ENCODE measurements at regions not wholly inside any gene's neighbourhood (a gene's known extent, or its start where the extent isn't known, plus 50 kb on each side); places are given as distances from the start of the nearest gene placed in this dataset.

GRCh38 chr9:18235181-18235908 is 238.6 kb upstream of the ADAMTSL1 start:
- BruUV-seq (replicated peaks) = no TSS peak
- no peak for DNase-seq
- Histone ChIP-seq H3K4me3 (ENCODE audit: low read depth, low read length) (no peak overlapping the region), H3K36me3 (ENCODE audit: control insufficient read depth, insufficient read depth, low read length) (no peaks in the 10 kb centered on the region), H3K4me1 (no peaks in the 10 kb centered on the region), H3K27me3 (replicated peaks; ENCODE audit: control insufficient read depth, insufficient read depth, low read length) (no peaks in the 10 kb centered on the region), H3K9me3 (no peaks in the 10 kb centered on the region)
- Mint-ChIP-seq H3K4me3 (ENCODE audit: unreplicated experiment) (no peak overlapping the region), H3K9me3 (ENCODE audit: unreplicated experiment) (no peaks in the 10 kb centered on the region), H3K4me1 (ENCODE audit: low read depth, unreplicated experiment) (no peaks in the 10 kb centered on the region), H3K27ac (ENCODE audit: unreplicated experiment) (no peak overlapping the region), H3K36me3 (ENCODE audit: insufficient read depth, unreplicated experiment) (no peaks in the 10 kb centered on the region), H3K27me3 (ENCODE audit: insufficient read depth, unreplicated experiment) (peaks cover 22% of the 10 kb centered on the region)
- ChIA-PET POLR2A (no interaction called here), CTCF (interaction anchor here (0.5 kb wide), 1 partner anchor 63 kb away, joined by 4 read pairs; no protein-coding TSS in a partner anchor)
- TF ChIP-seq CTCF (IDR thresholded peaks at IDR 0.05; ENCODE audit: insufficient read depth in 1 of 2, low read depth in 1 of 2, low read length in 1 of 2, severe bottlenecking in 1 of 2, unreplicated experiment in 1 of 2) = no peak
- intact Hi-C loops (cut with micrococcal nuclease; ENCODE audit: unreplicated experiment) = no loop called here

- Histone ChIP-seq H3K36me3 (ENCODE audit: control insufficient read depth, insufficient read depth, low read length) (no peaks in the 10 kb centered on the region), H3K9me3 (no peaks in the 10 kb centered on the region), H3K27me3 (replicated peaks; ENCODE audit: control insufficient read depth, insufficient read depth, low read length) (no peaks in the 10 kb centered on the region), H3K4me3 (ENCODE audit: low read depth, low read length) (no peak overlapping the region), H3K4me1 (no peaks in the 10 kb centered on the region)
- TF ChIP-seq CTCF (IDR thresholded peaks at IDR 0.05; ENCODE audit: insufficient read depth in 1 of 2, low read depth in 1 of 2, low read length in 1 of 2, severe bottlenecking in 1 of 2, unreplicated experiment in 1 of 2) = no peak
- Mint-ChIP-seq H3K27ac (ENCODE audit: unreplicated experiment) (no peak overlapping the region), H3K4me1 (ENCODE audit: low read depth, unreplicated experiment) (no peaks in the 10 kb centered on the region), H3K36me3 (ENCODE audit: insufficient read depth, unreplicated experiment) (no peaks in the 10 kb centered on the region), H3K27me3 (ENCODE audit: insufficient read depth, unreplicated experiment) (peaks cover 18% of the 10 kb centered on the region), H3K9me3 (ENCODE audit: unreplicated experiment) (no peaks in the 10 kb centered on the region), H3K4me3 (ENCODE audit: unreplicated experiment) (no peak overlapping the region)
- BruUV-seq (replicated peaks) = no TSS peak
- CTCF ChIA-PET = no interaction called here
- intact Hi-C loops (cut with micrococcal nuclease; ENCODE audit: unreplicated experiment) = no loop called here
- POLR2A ChIA-PET = no interaction called here
- no peak for DNase-seq
Measured at GRCh38 chr9:18236336-18236735, 237.6 kb upstream of the ADAMTSL1 start.

- Mint-ChIP-seq H3K27ac (ENCODE audit: unreplicated experiment) (no peak overlapping the region), H3K4me1 (ENCODE audit: low read depth, unreplicated experiment) (no peaks in the 10 kb centered on the region), H3K36me3 (ENCODE audit: insufficient read depth, unreplicated experiment) (no peaks in the 10 kb centered on the region), H3K27me3 (ENCODE audit: insufficient read depth, unreplicated experiment) (peaks cover 9% of the 10 kb centered on the region), H3K4me3 (ENCODE audit: unreplicated experiment) (no peak overlapping the region), H3K9me3 (ENCODE audit: unreplicated experiment) (no peaks in the 10 kb centered on the region)
- no peak for TF ChIP-seq CTCF (IDR thresholded peaks at IDR 0.05; ENCODE audit: insufficient read depth in 1 of 2, low read depth in 1 of 2, low read length in 1 of 2, severe bottlenecking in 1 of 2, unreplicated experiment in 1 of 2)
- intact Hi-C loops (cut with micrococcal nuclease; ENCODE audit: unreplicated experiment) = no loop called here
- CTCF ChIA-PET = no interaction called here
- H3K4me1 ChIP-seq = no peaks in the 10 kb centered on the region
- no peaks in the 10 kb centered on the region for H3K9me3 ChIP-seq
- H3K4me3 ChIP-seq (ENCODE audit: low read depth, low read length) = no peak overlapping the region
- BruUV-seq (replicated peaks) = no TSS peak
- no peak for DNase-seq
- no peaks in the 10 kb centered on the region for H3K36me3 ChIP-seq (ENCODE audit: control insufficient read depth, insufficient read depth, low read length)
- POLR2A ChIA-PET = no interaction called here
- no peaks in the 10 kb centered on the region for H3K27me3 ChIP-seq (replicated peaks; ENCODE audit: control insufficient read depth, insufficient read depth, low read length)
Measured at GRCh38 chr9:18237776-18238175, 236.2 kb upstream of the ADAMTSL1 start.
